IMR-90 (cell line): ENCODE measurements at regions not wholly inside any gene's neighbourhood (a gene's known extent, or its start where the extent isn't known, plus 50 kb on each side); places are given as distances from the start of the nearest gene placed in this dataset.

Experiments used
- ATAC-seq: fragments of 200-7000 bp; cut with Tn5 transposase; 2 replicates; pipeline ENCODE4 v1.9.1; 2020; ENCODE audit warnings: low read depth, mild to moderate bottlenecking, moderate library complexity
- BruUV-seq: library from RNA; stranded (reverse); fragments of 400-500 nt; replicated peaks from 2 replicates; lab custom pipeline; 2021; lab: Mats Ljungman, UMichigan
- CTCF ChIA-PET: fragments of 300-600 bp; formaldehyde crosslinking; extraction: SDS; loops from one replicate; lab custom pipeline; 2021; ENCODE audit warnings: antibody characterized with exemption; lab: Yijun Ruan, JAX
- POLR2A ChIA-PET: fragments of 300-600 bp; sonication (Branson Sonifier 250); formaldehyde crosslinking; loops from one replicate; lab custom pipeline; 2022; ENCODE audit warnings: antibody characterized with exemption; ENCODE audit not compliant: unreplicated experiment; lab: Charles Lee
- DNase-seq: peaks from one replicate; pipeline ENCODE4 v3.0.0; 2013
- H2AFZ ChIP-seq: replicated peaks from 2 replicates; pipeline ENCODE3; 2013; ENCODE audit warnings: low read length, mild to moderate bottlenecking; ENCODE audit not compliant: poor library complexity
- H2AK5ac ChIP-seq: 2 replicates; pipeline ENCODE4 v1.6.1; 2013; ENCODE audit warnings: low read depth, low read length, inconsistent platforms
- H2AK9ac ChIP-seq: replicated peaks from 2 replicates; pipeline ENCODE3; 2013; ENCODE audit warnings: mild to moderate bottlenecking, low read depth, low read length, moderate library complexity; ENCODE audit not compliant: poor library complexity
- H2BK120ac ChIP-seq: 2 replicates; pipeline ENCODE4 v1.6.1; 2013; ENCODE audit warnings: low read depth, low read length, inconsistent platforms
- H2BK15ac ChIP-seq: 3 replicates; pipeline ENCODE4 v1.6.1; 2013; ENCODE audit warnings: low read depth, low read length, inconsistent platforms
- H2BK20ac ChIP-seq: 2 replicates; pipeline ENCODE4 v1.6.1; 2013; ENCODE audit warnings: low read depth, mild to moderate bottlenecking, inconsistent platforms, low read length, moderate library complexity
- H2BK5ac ChIP-seq: 2 replicates; pipeline ENCODE4 v1.6.1; 2013; ENCODE audit warnings: mild to moderate bottlenecking, low read depth, low read length, inconsistent platforms; ENCODE audit not compliant: poor library complexity, severe bottlenecking
- H3K14ac ChIP-seq: replicated peaks from 2 replicates; pipeline ENCODE4 v1.6.1; 2013; ENCODE audit warnings: low read depth, low read length, inconsistent platforms
- H3K18ac ChIP-seq: 2 replicates; pipeline ENCODE4 v1.6.1; 2013; ENCODE audit warnings: low read depth, low read length, control low read depth
- H3K23ac ChIP-seq: 2 replicates; pipeline ENCODE4 v1.6.1; 2013; ENCODE audit warnings: low read depth, low read length, inconsistent platforms
- H3K27ac ChIP-seq: 2 replicates; pipeline ENCODE4 v1.5.1; 2013; ENCODE audit warnings: mild to moderate bottlenecking, control low read depth, low read length; ENCODE audit not compliant: insufficient read depth
- H3K27me3 ChIP-seq: 2 replicates; pipeline ENCODE4 v1.6.1; 2013; ENCODE audit warnings: low read length; ENCODE audit not compliant: control insufficient read depth, insufficient read depth
- H3K36me3 ChIP-seq: 2 replicates; pipeline ENCODE4 v1.6.1; 2013; ENCODE audit warnings: low read length, mixed read lengths; ENCODE audit not compliant: control insufficient read depth, insufficient read depth
- H3K4ac ChIP-seq: 2 replicates; pipeline ENCODE4 v1.6.1; 2013; ENCODE audit warnings: low read depth, low read length, inconsistent platforms
- H3K4me1 ChIP-seq: 2 replicates; pipeline ENCODE4 v1.6.1; 2013; ENCODE audit warnings: low read length, mixed read lengths; ENCODE audit not compliant: control insufficient read depth, insufficient read depth
- H3K4me2 ChIP-seq: 2 replicates; pipeline ENCODE4 v1.6.1; 2013; ENCODE audit warnings: low read depth, mild to moderate bottlenecking, control low read depth, low read length, moderate library complexity
- H3K4me3 ChIP-seq: 2 replicates; pipeline ENCODE4 v1.5.1; 2013; ENCODE audit warnings: low read depth, mild to moderate bottlenecking, control low read depth, low read length, moderate library complexity; ENCODE audit not compliant: insufficient read depth
- H3K56ac ChIP-seq: 2 replicates; pipeline ENCODE4 v1.6.1; 2013; ENCODE audit warnings: low read length, inconsistent platforms; ENCODE audit not compliant: insufficient read depth; ENCODE audit errors: extremely low read depth
- H3K79me1 ChIP-seq, 2 experiments: 2 replicates each; pipeline ENCODE4 v1.6.1; 2013; ENCODE audit warnings: low read length in 2 of 2, inconsistent platforms in 1 of 2, low read depth in 1 of 2
- H3K9ac ChIP-seq: 2 replicates; pipeline ENCODE4 v1.6.1; 2013; ENCODE audit warnings: low read depth, low read length, control low read depth
- H3K9me1 ChIP-seq: 2 replicates; pipeline ENCODE4 v1.6.1; 2013; ENCODE audit warnings: low read length, inconsistent platforms; ENCODE audit not compliant: insufficient read depth
- H3K9me3 ChIP-seq: 2 replicates; pipeline ENCODE4 v1.6.1; 2013; ENCODE audit warnings: low read length; ENCODE audit not compliant: control insufficient read depth, insufficient read depth
- H4K20me1 ChIP-seq: 2 replicates; pipeline ENCODE4 v1.6.1; 2013; ENCODE audit warnings: low read length, inconsistent platforms; ENCODE audit not compliant: insufficient read depth
- H4K5ac ChIP-seq: 2 replicates; pipeline ENCODE4 v1.6.1; 2013; ENCODE audit warnings: mild to moderate bottlenecking, low read depth, low read length, control low read depth
- H4K8ac ChIP-seq, 2 experiments: 2 replicates each; pipeline ENCODE4 v1.6.1; 2013; ENCODE audit warnings: low read depth in 2 of 2, low read length in 2 of 2, control low read depth in 1 of 2, inconsistent platforms in 1 of 2
- H4K91ac ChIP-seq: 2 replicates; pipeline ENCODE4 v1.6.1; 2013; ENCODE audit warnings: low read depth, low read length, inconsistent platforms; ENCODE audit not compliant: insufficient read depth
- BHLHE40 ChIP-seq: fragments of 150-350 bp; IDR thresholded peaks from 2 replicates; pipeline ENCODE4 v1.6.1; 2016; ENCODE audit warnings: mild to moderate bottlenecking, low read depth, low read length
- CEBPB ChIP-seq: IDR thresholded peaks from 2 replicates; pipeline ENCODE4 v1.6.1; 2012; ENCODE audit warnings: low read depth, low read length, improper control_type of control experiment
- CHD1 ChIP-seq: IDR thresholded peaks from 2 replicates; pipeline ENCODE4 v1.6.1; 2012; ENCODE audit warnings: low read depth, low read length, improper control_type of control experiment
- FOS ChIP-seq: fragments of 150-350 bp; IDR thresholded peaks from 2 replicates; pipeline ENCODE4 v1.6.1; 2016; ENCODE audit warnings: low read depth, low read length
- MAFK ChIP-seq: IDR thresholded peaks from 2 replicates; pipeline ENCODE4 v1.6.1; 2012; ENCODE audit warnings: low read depth, low read length, improper control_type of control experiment
- MAZ ChIP-seq: IDR thresholded peaks from 2 replicates; pipeline ENCODE4 v1.6.1; 2012; ENCODE audit warnings: low read depth, mild to moderate bottlenecking, low read length, improper control_type of control experiment, moderate library complexity, borderline replicate concordance
- MXI1 ChIP-seq: IDR thresholded peaks from 2 replicates; pipeline ENCODE4 v1.6.1; 2012; ENCODE audit warnings: low read depth, mild to moderate bottlenecking, low read length, moderate library complexity, borderline replicate concordance
- NFE2L2 ChIP-seq: fragments of 150-350 bp; IDR thresholded peaks from 2 replicates; pipeline ENCODE4 v1.6.1; 2016; ENCODE audit warnings: low read depth, mild to moderate bottlenecking, low read length
- POLR2A ChIP-seq: IDR thresholded peaks from 2 replicates; pipeline ENCODE4 v1.6.1; 2012; ENCODE audit warnings: mild to moderate bottlenecking, low read depth, low read length
- RAD21 ChIP-seq: IDR thresholded peaks from 2 replicates; pipeline ENCODE4 v1.6.1; 2012; ENCODE audit warnings: low read length, improper control_type of control experiment
- RCOR1 ChIP-seq: IDR thresholded peaks from 2 replicates; pipeline ENCODE4 v1.6.1; 2012; ENCODE audit warnings: mild to moderate bottlenecking, low read length, improper control_type of control experiment; ENCODE audit not compliant: insufficient replicate concordance
- RFX5 ChIP-seq: IDR thresholded peaks from 2 replicates; pipeline ENCODE4 v1.8.0; 2012; ENCODE audit warnings: low read depth, mild to moderate bottlenecking, low read length, moderate library complexity
- SMC3 ChIP-seq: fragments of 150-350 bp; IDR thresholded peaks from 2 replicates; pipeline ENCODE4 v1.6.1; 2016; ENCODE audit warnings: low read depth, mild to moderate bottlenecking, antibody characterized with exemption, low read length, moderate library complexity
- WGBS, 2 experiments: methylation state at CpG; one replicate each; pipeline versions ENCODE4 v1.1.5 to v1.1.7; 2013; ENCODE audit warnings: missing lambda C conversion rate in 2 of 2; ENCODE audit not compliant: insufficient read length in 1 of 2; ENCODE audit errors: extremely low coverage in 2 of 2; 5-methylcytosine and 5-hydroxymethylcytosine counted together
- dilution Hi-C: fragments of 300-500 bp; cut with HindIII; formaldehyde crosslinking; loops from one replicate; pipeline ENCODE4 v1.14.3; 2018; ENCODE audit warnings: low sequenced_read_pairs; ENCODE audit not compliant: unreplicated experiment
- in situ Hi-C: fragments of 300-500 bp; cut with MboI; formaldehyde crosslinking; loops from 3 replicates; pipeline ENCODE4 v1.14.3; 2019; ENCODE audit warnings: low sequenced_read_pairs, inconsistent platforms, mixed read lengths
- intact Hi-C: fragments of 100-400 bp; cut with micrococcal nuclease; formaldehyde crosslinking; loops from 2 replicates; pipeline ENCODE4 v1.10.0; 2022
- TF ChIP-seq, protein P1 (sequence below): fragments of 150-350 bp; IDR thresholded peaks from 2 replicates; pipeline ENCODE4 v1.6.1; 2017; ENCODE audit warnings: mild to moderate bottlenecking, antibody characterized with exemption, low read length, low read depth
- TF ChIP-seq, protein P2 (sequence below): conservative IDR thresholded peaks from 2 replicates; pipeline ENCODE4 v1.5.1; 2012; ENCODE audit warnings: mild to moderate bottlenecking, low read depth, low read length, improper control_type of control experiment
- TF ChIP-seq, protein P3 (sequence below): fragments of 150-350 bp; IDR thresholded peaks from 2 replicates; pipeline ENCODE4 v1.6.1; 2016; ENCODE audit warnings: low read depth, mild to moderate bottlenecking, low read length, moderate library complexity, borderline replicate concordance

DNA sequence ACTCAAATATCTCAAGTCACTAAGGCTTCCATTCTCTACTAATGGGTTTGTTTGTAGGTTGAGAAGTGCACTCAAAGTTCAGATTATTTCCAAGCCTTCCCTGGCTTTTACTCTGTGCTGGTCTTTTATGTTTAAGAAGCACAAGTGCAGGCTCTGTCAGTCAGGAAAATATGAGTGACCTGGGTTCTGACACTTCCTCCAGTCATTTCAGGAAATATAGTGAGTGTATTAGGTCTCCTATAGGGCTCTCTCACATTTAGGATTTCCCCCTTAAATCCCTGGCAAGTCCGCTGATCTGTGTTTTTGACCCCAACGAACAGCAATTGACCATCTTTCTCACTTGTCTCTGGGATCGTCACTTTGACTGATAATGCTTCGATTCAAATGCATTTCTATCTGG, 210.2 kb downstream of the ARPP21 start:
- ChIA-PET POLR2A (interaction anchor here (0.6 kb wide), 1 partner anchor 16 kb away, joined by 4 read pairs; no protein-coding TSS in a partner anchor), CTCF (no interaction called here)
- no peaks in the 10 kb centered on the region for H3K9me1 ChIP-seq
- H3K9ac ChIP-seq = no peak overlapping the region
- H3K4ac ChIP-seq = no peak overlapping the region
- H3K27me3 ChIP-seq = no peaks in the 10 kb centered on the region
- DNase-seq (no peak), ATAC-seq (no peak)
- dilution Hi-C loops (no loop called here), in situ Hi-C loops (no loop called here), intact Hi-C loops (no loop called here)
- no peaks in the 10 kb centered on the region for H4K20me1 ChIP-seq
- no peak overlapping the region for H2AFZ ChIP-seq
- H4K8ac ChIP-seq = no peak overlapping the region
- H3K9me3 ChIP-seq = no peaks in the 10 kb centered on the region
- no peak overlapping the region for H4K91ac ChIP-seq
- no peak overlapping the region for H3K4me2 ChIP-seq
- H3K79me1 ChIP-seq = no peaks in the 10 kb centered on the region
- WGBS, 2 experiments = 40% methylated on average over 1 of the region's 4 CpGs; no CpG with 5 or more reads in 1 of the 2 experiments
- H3K18ac ChIP-seq = no peak overlapping the region
- no TSS peak for BruUV-seq
- no peak overlapping the region for H4K5ac ChIP-seq
- H3K14ac ChIP-seq = no peak overlapping the region
- no peak overlapping the region for H3K27ac ChIP-seq
- no peak for TF ChIP-seq BHLHE40
- no peak for TF ChIP-seq MAFK
- TF ChIP-seq, protein P1, sequence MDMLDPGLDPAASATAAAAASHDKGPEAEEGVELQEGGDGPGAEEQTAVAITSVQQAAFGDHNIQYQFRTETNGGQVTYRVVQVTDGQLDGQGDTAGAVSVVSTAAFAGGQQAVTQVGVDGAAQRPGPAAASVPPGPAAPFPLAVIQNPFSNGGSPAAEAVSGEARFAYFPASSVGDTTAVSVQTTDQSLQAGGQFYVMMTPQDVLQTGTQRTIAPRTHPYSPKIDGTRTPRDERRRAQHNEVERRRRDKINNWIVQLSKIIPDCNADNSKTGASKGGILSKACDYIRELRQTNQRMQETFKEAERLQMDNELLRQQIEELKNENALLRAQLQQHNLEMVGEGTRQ = no peak
- TF ChIP-seq, protein P2, sequence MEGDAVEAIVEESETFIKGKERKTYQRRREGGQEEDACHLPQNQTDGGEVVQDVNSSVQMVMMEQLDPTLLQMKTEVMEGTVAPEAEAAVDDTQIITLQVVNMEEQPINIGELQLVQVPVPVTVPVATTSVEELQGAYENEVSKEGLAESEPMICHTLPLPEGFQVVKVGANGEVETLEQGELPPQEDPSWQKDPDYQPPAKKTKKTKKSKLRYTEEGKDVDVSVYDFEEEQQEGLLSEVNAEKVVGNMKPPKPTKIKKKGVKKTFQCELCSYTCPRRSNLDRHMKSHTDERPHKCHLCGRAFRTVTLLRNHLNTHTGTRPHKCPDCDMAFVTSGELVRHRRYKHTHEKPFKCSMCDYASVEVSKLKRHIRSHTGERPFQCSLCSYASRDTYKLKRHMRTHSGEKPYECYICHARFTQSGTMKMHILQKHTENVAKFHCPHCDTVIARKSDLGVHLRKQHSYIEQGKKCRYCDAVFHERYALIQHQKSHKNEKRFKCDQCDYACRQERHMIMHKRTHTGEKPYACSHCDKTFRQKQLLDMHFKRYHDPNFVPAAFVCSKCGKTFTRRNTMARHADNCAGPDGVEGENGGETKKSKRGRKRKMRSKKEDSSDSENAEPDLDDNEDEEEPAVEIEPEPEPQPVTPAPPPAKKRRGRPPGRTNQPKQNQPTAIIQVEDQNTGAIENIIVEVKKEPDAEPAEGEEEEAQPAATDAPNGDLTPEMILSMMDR = no peak
- TF ChIP-seq CHD1 = no peak
- TF ChIP-seq, protein P3, sequence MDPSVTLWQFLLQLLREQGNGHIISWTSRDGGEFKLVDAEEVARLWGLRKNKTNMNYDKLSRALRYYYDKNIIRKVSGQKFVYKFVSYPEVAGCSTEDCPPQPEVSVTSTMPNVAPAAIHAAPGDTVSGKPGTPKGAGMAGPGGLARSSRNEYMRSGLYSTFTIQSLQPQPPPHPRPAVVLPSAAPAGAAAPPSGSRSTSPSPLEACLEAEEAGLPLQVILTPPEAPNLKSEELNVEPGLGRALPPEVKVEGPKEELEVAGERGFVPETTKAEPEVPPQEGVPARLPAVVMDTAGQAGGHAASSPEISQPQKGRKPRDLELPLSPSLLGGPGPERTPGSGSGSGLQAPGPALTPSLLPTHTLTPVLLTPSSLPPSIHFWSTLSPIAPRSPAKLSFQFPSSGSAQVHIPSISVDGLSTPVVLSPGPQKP = no peak
- no peak for TF ChIP-seq MXI1
- TF ChIP-seq SMC3 = no peak
- TF ChIP-seq FOS = no peak
- TF ChIP-seq RFX5 = no peak
- TF ChIP-seq MAZ = no peak
- no peak for TF ChIP-seq NFE2L2
- TF ChIP-seq POLR2A = no peak
- TF ChIP-seq RCOR1 = no peak
- no peak for TF ChIP-seq CEBPB
- no peak for TF ChIP-seq RAD21
- no peak overlapping the region for H3K4me3 ChIP-seq
- no peaks in the 10 kb centered on the region for H3K4me1 ChIP-seq
- no peak overlapping the region for H3K23ac ChIP-seq
- no peaks in the 10 kb centered on the region for H3K36me3 ChIP-seq
- no peak overlapping the region for H2AK5ac ChIP-seq
- H2BK15ac ChIP-seq = no peak overlapping the region
- no peak overlapping the region for H2AK9ac ChIP-seq
- H2BK20ac ChIP-seq = no peak overlapping the region
- no peak overlapping the region for H3K56ac ChIP-seq
- H2BK120ac ChIP-seq = no peak overlapping the region
- H2BK5ac ChIP-seq = no peak overlapping the region
